H1 (cell line): ENCODE measurements at regions not wholly inside any gene's neighbourhood (a gene's known extent, or its start where the extent isn't known, plus 50 kb on each side); places are given as distances from the start of the nearest gene placed in this dataset.

ENCODE experiments used
- CTCF ChIA-PET: fragments of 300-600 bp; sonication (Branson Sonifier 250); formaldehyde crosslinking; loops from one replicate; lab custom pipeline; 2021; ENCODE audit not compliant: partially characterized antibody; lab: Charles Lee
- POLR2A ChIA-PET: fragments of 300-600 bp; sonication (Branson Sonifier 250); formaldehyde crosslinking; loops from one replicate; lab custom pipeline; 2021; ENCODE audit warnings: inconsistent platforms; ENCODE audit not compliant: partially characterized antibody; lab: Charles Lee
- DNase-seq, 2 experiments: peaks; one replicate each; pipeline versions ENCODE4 v3.0.0 to v3.0.0-alpha.2; 2010 to 2022; ENCODE audit warnings: low spot score in 2 of 2, low read depth in 1 of 2, mixed read lengths in 1 of 2
- FAIRE-seq: peaks from 2 replicates; lab custom pipeline; 2011; peaks lifted over from hg19 to GRCh38; lab: Jason Lieb, UNC
- H2AFZ ChIP-seq: 2 replicates; pipeline ENCODE4 v1.8.1; 2012; ENCODE audit warnings: low read length, inconsistent platforms
- H2AK5ac ChIP-seq: 2 replicates; pipeline ENCODE4 v1.6.1; 2013; ENCODE audit warnings: low read depth, low read length
- H2BK120ac ChIP-seq: replicated peaks from 2 replicates; pipeline ENCODE3; 2013; ENCODE audit warnings: low read depth, low read length, inconsistent platforms
- H2BK12ac ChIP-seq: 2 replicates; pipeline ENCODE4 v1.6.1; 2013; ENCODE audit warnings: low read depth, low read length
- H2BK15ac ChIP-seq: 2 replicates; pipeline ENCODE4 v1.6.1; 2013; ENCODE audit warnings: low read length
- H2BK20ac ChIP-seq: 2 replicates; pipeline ENCODE4 v1.6.1; 2013; ENCODE audit warnings: low read length
- H2BK5ac ChIP-seq: 2 replicates; pipeline ENCODE4 v1.6.1; 2013; ENCODE audit warnings: low read depth, low read length
- H3K14ac ChIP-seq: 2 replicates; pipeline ENCODE4 v1.6.1; 2013; ENCODE audit warnings: inconsistent platforms; ENCODE audit not compliant: insufficient read length
- H3K18ac ChIP-seq: 2 replicates; pipeline ENCODE4 v1.6.1; 2013; ENCODE audit warnings: low read length; ENCODE audit errors: extremely low read depth
- H3K23ac ChIP-seq: 2 replicates; pipeline ENCODE4 v1.6.1; 2013; ENCODE audit warnings: inconsistent platforms; ENCODE audit not compliant: insufficient read length
- H3K23me2 ChIP-seq: 2 replicates; pipeline ENCODE4 v1.6.1; 2013; ENCODE audit warnings: low read depth, low read length
- H3K27ac ChIP-seq: 2 replicates; pipeline ENCODE4 v1.6.1; 2011; ENCODE audit warnings: low read depth, low read length, inconsistent platforms
- H3K27me3 ChIP-seq, 4 experiments: replicated peaks in 1 of 4; 1 replicate in 1 of 4; 2 replicates in 3 of 4; pipeline versions ENCODE4 v1.6.1 to v1.8.1; 2011 to 2013; ENCODE audit warnings: low read length in 3 of 4, mild to moderate bottlenecking in 3 of 4, inconsistent platforms in 2 of 4, mixed read lengths in 2 of 4, moderate library complexity in 1 of 4; ENCODE audit not compliant: control insufficient read depth in 3 of 4, insufficient read depth in 3 of 4; ENCODE audit errors: extremely low read depth in 1 of 4
- H3K36me3 ChIP-seq, 4 experiments: 2 replicates each; pipeline versions ENCODE4 v1.6.1 to v1.8.1; 2011 to 2013; ENCODE audit warnings: mild to moderate bottlenecking in 4 of 4, low read length in 3 of 4, moderate library complexity in 2 of 4, control low read depth in 1 of 4, inconsistent platforms in 1 of 4; ENCODE audit not compliant: insufficient read depth in 4 of 4, control insufficient read depth in 2 of 4
- H3K4ac ChIP-seq: replicated peaks from 2 replicates; pipeline ENCODE3; 2013; ENCODE audit warnings: low read length, low read depth, mixed read lengths, inconsistent platforms; ENCODE audit not compliant: insufficient read length
- H3K4me1 ChIP-seq, 4 experiments: replicated peaks in 1 of 4; 1 replicate in 1 of 4; 2 replicates in 3 of 4; pipeline versions ENCODE4 v1.6.1 to v1.8.1; 2011 to 2013; ENCODE audit warnings: low read length in 3 of 4, inconsistent platforms in 2 of 4, mixed read lengths in 1 of 4; ENCODE audit not compliant: insufficient read depth in 4 of 4, control insufficient read depth in 3 of 4
- H3K4me2 ChIP-seq, 2 experiments: 2 replicates each; pipeline versions ENCODE4 v1.6.1 to v1.8.1; 2011 to 2013; ENCODE audit warnings: low read depth in 2 of 2, low read length in 2 of 2, control low read depth in 1 of 2, inconsistent platforms in 1 of 2, mild to moderate bottlenecking in 1 of 2; ENCODE audit not compliant: insufficient read depth in 1 of 2
- H3K4me3 ChIP-seq, 4 experiments: fragments of 200-600, 300-600 bp in 1 of 4; sonication (generic), shearing (Covaris generic), sonication (Bioruptor Twin) in 1 of 4; 2 replicates each; pipeline versions ENCODE4 v1.5.1 to v1.8.1; 2011 to 2016; ENCODE audit warnings: low read length in 4 of 4, low read depth in 3 of 4, control low read depth in 2 of 4, inconsistent platforms in 2 of 4, mild to moderate bottlenecking in 2 of 4, mixed read lengths in 1 of 4, moderate library complexity in 1 of 4; ENCODE audit not compliant: insufficient read depth in 2 of 4; ENCODE audit errors: extremely low read depth in 1 of 4
- H3K56ac ChIP-seq: replicated peaks from 2 replicates; pipeline ENCODE3; 2013; ENCODE audit warnings: low read depth, mild to moderate bottlenecking, mixed read lengths, low read length, inconsistent platforms; ENCODE audit not compliant: insufficient read length
- H3K79me1 ChIP-seq: 2 replicates; pipeline ENCODE4 v1.6.1; 2013; ENCODE audit warnings: low read depth, low read length, control low read depth
- H3K79me2 ChIP-seq, 2 experiments: 2 replicates each; pipeline versions ENCODE4 v1.6.1 to v1.8.1; 2012 to 2013; ENCODE audit warnings: low read length in 2 of 2, mild to moderate bottlenecking in 2 of 2, inconsistent platforms in 1 of 2; ENCODE audit not compliant: insufficient read depth in 2 of 2, control insufficient read depth in 1 of 2
- H3K9ac ChIP-seq, 4 experiments: replicated peaks in 1 of 4; 1 replicate in 1 of 4; 2 replicates in 3 of 4; pipeline versions ENCODE4 v1.6.1 to v1.8.1; 2011 to 2013; ENCODE audit warnings: low read depth in 3 of 4, low read length in 3 of 4, control low read depth in 2 of 4, mild to moderate bottlenecking in 2 of 4, moderate library complexity in 2 of 4, inconsistent platforms in 1 of 4; ENCODE audit errors: extremely low read depth in 1 of 4
- H3K9me3 ChIP-seq, 2 experiments: 2 replicates each; pipeline versions ENCODE4 v1.6.1 to v1.8.1; 2012 to 2013; ENCODE audit warnings: mild to moderate bottlenecking in 2 of 2, moderate library complexity in 2 of 2, control low read depth in 1 of 2, inconsistent platforms in 1 of 2, low read depth in 1 of 2, low read length in 1 of 2, mixed read lengths in 1 of 2; ENCODE audit not compliant: insufficient read depth in 2 of 2
- H4K20me1 ChIP-seq, 2 experiments: replicated peaks in 1 of 2; 2 replicates each; pipeline versions ENCODE3 to v1.8.1; 2011 to 2013; ENCODE audit warnings: inconsistent platforms in 2 of 2, low read length in 2 of 2, mild to moderate bottlenecking in 1 of 2; ENCODE audit not compliant: insufficient read depth in 2 of 2, control insufficient read depth in 1 of 2
- H4K5ac ChIP-seq: 2 replicates; pipeline ENCODE4 v1.6.1; 2013; ENCODE audit warnings: low read length, low read depth, mixed read lengths, inconsistent platforms; ENCODE audit not compliant: insufficient read length
- H4K8ac ChIP-seq: 2 replicates; pipeline ENCODE4 v1.8.0; 2013; ENCODE audit warnings: mild to moderate bottlenecking, moderate library complexity, low read length, inconsistent platforms; ENCODE audit not compliant: insufficient read depth; ENCODE audit errors: extremely low read depth
- H4K91ac ChIP-seq: replicated peaks from 2 replicates; pipeline ENCODE3; 2013; ENCODE audit warnings: low read length, mixed read lengths, inconsistent platforms; ENCODE audit not compliant: insufficient read length
- BCL11A ChIP-seq, 2 experiments: IDR thresholded peaks; one replicate each; pipeline ENCODE4 v1.6.1; 2011; ENCODE audit warnings: low read depth in 2 of 2, low read length in 2 of 2, mild to moderate bottlenecking in 2 of 2
- POLR2AphosphoS5 ChIP-seq: IDR thresholded peaks from 2 replicates; pipeline ENCODE4 v1.6.1; 2011; ENCODE audit warnings: low read depth, low read length
- RBBP5 ChIP-seq: IDR thresholded peaks from 2 replicates; pipeline ENCODE4 v1.7.1; 2012; ENCODE audit warnings: low read depth, mild to moderate bottlenecking, inconsistent platforms, low read length, moderate library complexity, borderline replicate concordance
- SIN3A ChIP-seq, 2 experiments: IDR thresholded peaks in 1 of 2; conservative IDR thresholded peaks in 1 of 2; 2 replicates each; pipeline ENCODE4 v1.6.1; 2011 to 2012; ENCODE audit warnings: low read length in 2 of 2, improper control_type of control experiment in 1 of 2, low read depth in 1 of 2, mild to moderate bottlenecking in 1 of 2
- SP2 ChIP-seq: IDR thresholded peaks from 2 replicates; pipeline ENCODE4 v1.6.1; 2012; ENCODE audit warnings: mild to moderate bottlenecking, low read length, inconsistent platforms
- SUZ12 ChIP-seq: fragments of 200-600 bp; sonication (generic); IDR thresholded peaks from 2 replicates; pipeline ENCODE4 v1.6.1; 2012; ENCODE audit warnings: mild to moderate bottlenecking, inconsistent platforms, low read length, moderate library complexity, mixed read lengths
- TCF12 ChIP-seq: IDR thresholded peaks from 2 replicates; pipeline ENCODE4 v1.6.1; 2011; ENCODE audit warnings: low read depth, mild to moderate bottlenecking, low read length
- WGBS, 2 experiments: shearing (Covaris generic) in 1 of 2; methylation state at CpG; one replicate each; pipeline versions ENCODE4 v1.1.6 to v1.1.7; 2013 to 2015; ENCODE audit warnings: low lambda C conversion rate in 2 of 2, mixed read lengths in 2 of 2, inconsistent platforms in 1 of 2, low coverage in 1 of 2, missing lambda C conversion rate in 1 of 2; ENCODE audit not compliant: insufficient replicate concordance in 2 of 2, insufficient coverage in 1 of 2, insufficient read length in 1 of 2; ENCODE audit errors: extremely low coverage in 1 of 2, missing lambda C conversion rate in 1 of 2; 5-methylcytosine and 5-hydroxymethylcytosine counted together
- TF ChIP-seq, protein P1 (sequence below): IDR thresholded peaks from 2 replicates; pipeline ENCODE4 v1.6.1; 2011; ENCODE audit warnings: low read depth, mild to moderate bottlenecking, low read length; ENCODE audit not compliant: insufficient read depth

DNA sequence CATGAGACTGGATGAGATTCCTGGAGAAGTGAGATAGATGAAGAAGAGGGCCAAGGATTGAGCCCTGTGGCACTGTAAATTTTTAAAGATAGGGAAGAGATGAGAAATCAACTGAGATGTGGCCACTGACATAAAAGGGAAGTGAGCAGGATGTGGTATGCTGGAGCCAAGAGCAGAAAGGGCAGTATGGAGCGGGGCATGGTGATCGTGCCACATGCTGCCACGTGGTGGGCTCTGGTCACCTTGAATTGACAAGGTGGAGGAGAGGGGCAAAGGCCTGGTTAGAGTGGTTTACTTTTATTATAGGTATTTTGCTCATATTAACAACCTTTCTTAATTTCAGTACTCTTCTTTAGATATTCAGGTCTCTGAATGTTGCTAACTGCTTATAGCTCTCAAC, 257.9 kb downstream of the NEDD1 start:
- Histone ChIP-seq H3K56ac (no peak overlapping the region), H2AK5ac (no peak overlapping the region), H2BK120ac (no peak overlapping the region), H2BK12ac (no peak overlapping the region), H3K27ac (no peak overlapping the region), H4K20me1 (no peaks in the 10 kb centered on the region), H2BK15ac (no peak overlapping the region), H3K79me1 (no peaks in the 10 kb centered on the region), H2BK20ac (no peak overlapping the region), H2BK5ac (no peak overlapping the region), H3K23me2 (no peaks in the 10 kb centered on the region), H3K4ac (no peak overlapping the region), H3K4me2 (no peak overlapping the region), H3K9ac (no peak overlapping the region), H3K14ac (no peak overlapping the region), H3K18ac (no peak overlapping the region), H3K27me3 (no peaks in the 10 kb centered on the region), H3K36me3 (no peaks in the 10 kb centered on the region), H3K9me3 (no peaks in the 10 kb centered on the region), H3K23ac (no peak overlapping the region), H2AFZ (no peak overlapping the region), H3K4me1 (no peaks in the 10 kb centered on the region), H3K4me3 (no peak overlapping the region), H4K8ac (no peak overlapping the region), H4K5ac (no peak overlapping the region), H4K91ac (no peak overlapping the region), H3K79me2 (no peaks in the 10 kb centered on the region)
- 97% methylated on average over 3 of the region's 3 CpGs; no CpG with 5 or more reads in 1 of the 2 experiments for WGBS, 2 experiments
- DNase-seq = no peak
- no peak for FAIRE-seq
- CTCF ChIA-PET = interaction anchor here (3.0 kb wide), 1 partner anchor 16 kb away, joined by 7 read pairs; no protein-coding TSS in a partner anchor
- POLR2A ChIA-PET = no interaction called here
- TF ChIP-seq SUZ12 (no peak), TCF12 (no peak), RBBP5 (no peak), BCL11A (IDR thresholded peaks at IDR 0.05; ENCODE audit: low read depth in 2 of 2, low read length in 2 of 2) (no peak), POLR2AphosphoS5 (no peak), SP2 (no peak), SIN3A (conservative IDR thresholded peaks at IDR 0.05 in 1 of 2, IDR thresholded peaks at IDR 0.05 in 1 of 2; ENCODE audit: low read depth in 1 of 2, low read length in 2 of 2) (no peak)
- TF ChIP-seq, protein P1, sequence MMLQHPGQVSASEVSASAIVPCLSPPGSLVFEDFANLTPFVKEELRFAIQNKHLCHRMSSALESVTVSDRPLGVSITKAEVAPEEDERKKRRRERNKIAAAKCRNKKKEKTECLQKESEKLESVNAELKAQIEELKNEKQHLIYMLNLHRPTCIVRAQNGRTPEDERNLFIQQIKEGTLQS = no peak
